ENCODE measurements at regions not wholly inside any gene's neighbourhood (a gene's known extent, or its start where the extent isn't known, plus 50 kb on each side); places are given as distances from the start of the nearest gene placed in this dataset.

DNA sequence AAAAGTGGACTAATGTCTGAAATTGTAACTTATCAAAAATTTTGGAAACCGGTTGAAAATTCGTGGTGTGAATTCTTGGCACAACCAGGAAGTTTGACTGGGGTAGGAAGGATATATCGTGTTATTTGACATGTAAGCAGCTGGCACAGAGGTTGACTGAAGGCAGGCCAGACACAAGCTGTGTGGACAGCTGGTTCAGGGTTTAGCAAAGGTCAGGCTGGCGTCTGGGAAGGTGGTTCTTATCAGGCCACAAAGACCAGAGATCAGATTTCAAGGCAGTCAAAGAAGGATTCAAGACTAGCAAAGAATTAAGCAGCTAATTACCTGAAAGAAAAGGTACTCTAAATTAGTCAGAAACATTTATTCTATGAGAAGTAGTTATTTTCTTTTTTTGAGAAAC is 450.2 kb upstream of the MDGA2 start:
- 7 to 20% (median 10%) methylated on average over 4 of the region's 4 CpGs for WGBS, 3 donors
- intact Hi-C loops (cut with DNase I), result no loop called here

DNA sequence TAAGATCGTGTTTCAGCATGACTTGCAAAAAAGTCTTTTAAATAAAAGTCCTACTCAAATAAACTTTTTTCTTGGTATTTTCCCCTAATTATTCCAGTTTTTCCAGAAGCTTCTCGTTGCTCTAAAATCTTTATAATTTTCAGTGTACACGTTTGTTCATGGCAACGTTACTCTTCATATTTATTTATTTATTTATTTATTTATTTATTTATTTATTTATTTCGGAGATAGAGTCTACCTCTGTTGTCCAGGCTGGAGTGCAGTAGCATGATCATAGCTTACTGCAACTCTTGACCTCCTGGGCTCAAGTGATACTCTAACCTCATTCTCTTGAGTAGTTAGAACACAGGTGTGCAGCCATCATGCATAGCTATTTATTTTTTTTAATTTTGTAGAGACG is 438.3 kb upstream of the MDGA2 start:
- Histone ChIP-seq H3K27ac (no peak overlapping the region), H3K36me3 (ENCODE audit: insufficient read depth in 1 of 2, low read depth in 1 of 2) (no peaks in the 10 kb centered on the region), H3K4me3 (no peak overlapping the region), H3K4me1 (no peaks in the 10 kb centered on the region), H3K9me3 (no peaks in the 10 kb centered on the region), H3K27me3 (ENCODE audit: insufficient read depth in 3 of 3, low read length in 2 of 3) (no peaks in the 10 kb centered on the region)
- no peak for DNase-seq
- WGBS, 3 donors, result 80 to 90% (median 82%) methylated on average over 6 of the region's 6 CpGs
- ATAC-seq, result no peak
- intact Hi-C loops (cut with DNase I), result no loop called here
- TF ChIP-seq, protein P1, sequence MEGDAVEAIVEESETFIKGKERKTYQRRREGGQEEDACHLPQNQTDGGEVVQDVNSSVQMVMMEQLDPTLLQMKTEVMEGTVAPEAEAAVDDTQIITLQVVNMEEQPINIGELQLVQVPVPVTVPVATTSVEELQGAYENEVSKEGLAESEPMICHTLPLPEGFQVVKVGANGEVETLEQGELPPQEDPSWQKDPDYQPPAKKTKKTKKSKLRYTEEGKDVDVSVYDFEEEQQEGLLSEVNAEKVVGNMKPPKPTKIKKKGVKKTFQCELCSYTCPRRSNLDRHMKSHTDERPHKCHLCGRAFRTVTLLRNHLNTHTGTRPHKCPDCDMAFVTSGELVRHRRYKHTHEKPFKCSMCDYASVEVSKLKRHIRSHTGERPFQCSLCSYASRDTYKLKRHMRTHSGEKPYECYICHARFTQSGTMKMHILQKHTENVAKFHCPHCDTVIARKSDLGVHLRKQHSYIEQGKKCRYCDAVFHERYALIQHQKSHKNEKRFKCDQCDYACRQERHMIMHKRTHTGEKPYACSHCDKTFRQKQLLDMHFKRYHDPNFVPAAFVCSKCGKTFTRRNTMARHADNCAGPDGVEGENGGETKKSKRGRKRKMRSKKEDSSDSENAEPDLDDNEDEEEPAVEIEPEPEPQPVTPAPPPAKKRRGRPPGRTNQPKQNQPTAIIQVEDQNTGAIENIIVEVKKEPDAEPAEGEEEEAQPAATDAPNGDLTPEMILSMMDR (IDR thresholded peaks at IDR 0.05), result no peak

More for the DNA sequence above, 450.2 kb upstream of the MDGA2 start:
- Histone ChIP-seq H3K4me1 (no peaks in the 10 kb centered on the region), H3K4me3 (no peak overlapping the region), H3K9me3 (no peaks in the 10 kb centered on the region), H3K27me3 (ENCODE audit: insufficient read depth in 3 of 3, low read length in 2 of 3) (no peaks in the 10 kb centered on the region), H3K36me3 (ENCODE audit: insufficient read depth in 1 of 2, low read depth in 1 of 2) (no peaks in the 10 kb centered on the region), H3K27ac (no peak overlapping the region)
- no peak for DNase-seq
- peak in 1 of 4 donors; percentile 45 for ATAC-seq
- TF ChIP-seq, protein P1 (IDR thresholded peaks at IDR 0.05), result no peak

DNA sequence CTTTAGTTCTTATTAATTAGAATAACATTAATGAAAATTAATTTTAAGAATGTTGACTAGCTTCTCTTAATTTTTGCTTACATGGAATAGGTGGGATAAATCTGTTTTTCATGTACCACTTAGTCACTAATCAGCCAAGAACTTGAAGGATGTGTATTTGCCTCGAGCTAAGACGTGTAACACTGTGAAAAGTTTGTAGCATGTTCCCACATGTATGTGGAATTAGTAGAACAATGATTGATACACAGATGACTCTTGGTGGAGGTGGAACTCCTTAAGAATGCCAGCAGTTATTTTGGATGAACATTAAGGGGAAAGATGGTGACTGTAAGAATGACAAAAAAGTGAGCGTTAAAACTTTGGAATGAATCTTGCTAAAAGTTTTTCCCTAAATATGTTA is 435.7 kb upstream of the MDGA2 start:
- no peak overlapping the region for H3K4me3 ChIP-seq
- H3K4me1 ChIP-seq, result no peaks in the 10 kb centered on the region
- TF ChIP-seq, protein P1 (IDR thresholded peaks at IDR 0.05), result no peak
- H3K9me3 ChIP-seq, result no peaks in the 10 kb centered on the region
- ATAC-seq (no peak), DNase-seq (no peak)
- H3K27me3 ChIP-seq (ENCODE audit: insufficient read depth in 3 of 3, low read length in 2 of 3), result no peaks in the 10 kb centered on the region
- 56 to 71% (median 57%) methylated on average over 3 of the region's 3 CpGs for WGBS, 3 donors
- intact Hi-C loops (cut with DNase I), result no loop called here
- H3K36me3 ChIP-seq (ENCODE audit: insufficient read depth in 1 of 2, low read depth in 1 of 2), result no peaks in the 10 kb centered on the region
- H3K27ac ChIP-seq, result no peak overlapping the region

DNA sequence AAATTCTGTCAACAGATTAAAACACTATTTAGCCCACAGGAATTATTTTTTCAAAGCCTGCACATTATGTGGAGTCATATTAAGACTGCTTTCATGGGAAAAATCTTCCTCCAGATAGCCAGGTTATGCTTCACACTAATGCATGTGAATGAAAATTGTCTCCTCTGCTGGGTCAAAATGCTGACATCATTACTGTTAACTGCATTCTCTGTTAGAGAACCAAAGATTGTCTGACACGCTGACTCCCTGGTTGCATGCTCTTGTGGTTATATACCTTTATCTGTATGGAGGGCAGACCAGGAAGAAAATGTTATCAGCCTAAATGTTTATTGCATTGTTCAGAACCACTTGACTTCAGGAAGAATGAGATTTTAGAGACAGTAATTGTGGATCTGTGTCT is 432.2 kb upstream of the MDGA2 start:
- 79 to 86% (median 83%) methylated on average over 1 of the region's 1 CpG for WGBS, 3 donors
- no peak for ATAC-seq
- intact Hi-C loops (cut with DNase I), result no loop called here
- no peak for DNase-seq
- TF ChIP-seq, protein P1 (IDR thresholded peaks at IDR 0.05), result no peak
- Histone ChIP-seq H3K4me3 (no peak overlapping the region), H3K27me3 (ENCODE audit: insufficient read depth in 3 of 3, low read length in 2 of 3) (no peaks in the 10 kb centered on the region), H3K27ac (no peak overlapping the region), H3K9me3 (no peaks in the 10 kb centered on the region), H3K4me1 (no peaks in the 10 kb centered on the region), H3K36me3 (ENCODE audit: insufficient read depth in 1 of 2, low read depth in 1 of 2) (no peaks in the 10 kb centered on the region)

DNA sequence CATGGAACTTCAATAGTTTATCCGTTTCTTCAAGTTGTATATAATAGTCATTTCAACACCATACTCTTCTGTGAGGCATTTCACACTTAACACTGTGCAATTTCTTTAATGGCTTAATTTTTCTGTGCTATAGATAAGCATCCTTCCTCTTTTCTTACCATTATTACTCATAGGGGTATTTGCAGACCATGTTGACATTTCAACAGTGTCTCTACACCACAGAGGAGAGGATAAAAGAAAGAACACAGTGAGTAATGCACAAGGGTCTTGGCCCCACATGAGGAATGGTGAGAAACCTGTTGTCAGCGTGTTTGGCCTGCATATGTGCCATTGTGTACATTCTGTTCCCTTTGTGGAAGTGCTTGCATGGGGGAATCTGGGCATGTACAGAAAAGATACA is 421.5 kb upstream of the MDGA2 start:
- ATAC-seq (no peak), DNase-seq (no peak)
- H3K4me3 ChIP-seq, result no peak overlapping the region
- TF ChIP-seq, protein P1 (IDR thresholded peaks at IDR 0.05), result no peak
- peaks cover 6% of the 10 kb centered on the region for H3K9me3 ChIP-seq
- no peak overlapping the region for H3K27ac ChIP-seq
- no peaks in the 10 kb centered on the region for H3K27me3 ChIP-seq (ENCODE audit: insufficient read depth in 3 of 3, low read length in 2 of 3)
- no peaks in the 10 kb centered on the region for H3K36me3 ChIP-seq (ENCODE audit: insufficient read depth in 1 of 2, low read depth in 1 of 2)
- 78 to 87% (median 79%) methylated on average over 2 of the region's 2 CpGs for WGBS, 3 donors
- intact Hi-C loops (cut with DNase I), result no loop called here
- H3K4me1 ChIP-seq, result no peaks in the 10 kb centered on the region

All from psoas muscle (tissue), 7 donors.